Endothelial cell of umbilical vein (primary cell): ENCODE measurements at regions not wholly inside any gene's neighbourhood (a gene's known extent, or its start where the extent isn't known, plus 50 kb on each side); places are given as distances from the start of the nearest gene placed in this dataset.

ENCODE experiments used
- BruUV-seq: library from RNA; stranded (reverse); fragments of 400-500 nt; replicated peaks from 2 replicates; lab custom pipeline; 2021; lab: Mats Ljungman, UMichigan
- CTCF ChIA-PET: fragments of 300-600, 350-600 bp; sonication (Branson Sonifier 250); formaldehyde crosslinking; loops from one replicate; lab custom pipeline; 2021; ENCODE audit warnings: antibody characterized with exemption, inconsistent platforms; lab: Charles Lee
- POLR2A ChIA-PET: fragments of 300-600, 350-600 bp; sonication (Branson Sonifier 250); formaldehyde crosslinking; loops from one replicate; lab custom pipeline; 2021; ENCODE audit warnings: antibody characterized with exemption, inconsistent platforms; lab: Charles Lee
- DNase-seq: peaks from one replicate; pipeline ENCODE4 v3.0.0-alpha.2; 2011; ENCODE audit warnings: low read depth, low spot score
- FAIRE-seq: peaks from 2 replicates; lab custom pipeline; 2011; peaks lifted over from hg19 to GRCh38; lab: Jason Lieb, UNC
- H2AFZ ChIP-seq: 2 replicates; pipeline ENCODE4 v1.6.0; 2012; ENCODE audit warnings: low read depth, low read length, control low read depth, inconsistent platforms
- H3K27ac ChIP-seq: 2 replicates; pipeline ENCODE4 v1.5.1; 2011; ENCODE audit warnings: low read depth, mild to moderate bottlenecking, control low read depth, low read length, moderate library complexity; ENCODE audit not compliant: insufficient read depth
- H3K27me3 ChIP-seq, 2 experiments: 2 replicates each; pipeline versions ENCODE4 v1.6.0 to v1.6.1; 2011; ENCODE audit warnings: low read length in 2 of 2, mixed read lengths in 1 of 2; ENCODE audit not compliant: control insufficient read depth in 2 of 2, insufficient read depth in 2 of 2
- H3K36me3 ChIP-seq, 2 experiments: 2 replicates in 1 of 2; 3 replicates in 1 of 2; pipeline ENCODE4 v1.5.1; 2011; ENCODE audit warnings: low read length in 2 of 2, mild to moderate bottlenecking in 1 of 2, moderate library complexity in 1 of 2; ENCODE audit not compliant: control insufficient read depth in 2 of 2, insufficient read depth in 2 of 2; ENCODE audit errors: extremely low read depth in 1 of 2
- H3K4me1 ChIP-seq: 3 replicates; pipeline ENCODE4 v1.5.1; 2011; ENCODE audit warnings: mild to moderate bottlenecking, low read length; ENCODE audit not compliant: control insufficient read depth, insufficient read depth; ENCODE audit errors: extremely low read depth
- H3K4me2 ChIP-seq: 2 replicates; pipeline ENCODE4 v1.6.1; 2011; ENCODE audit warnings: low read length, control low read depth, mixed read lengths; ENCODE audit not compliant: insufficient read depth
- H3K4me3 ChIP-seq, 3 experiments: fragments of 200-600 bp in 1 of 3; sonication (generic), shearing (Covaris generic) in 1 of 3; replicated peaks in 1 of 3; 2 replicates each; pipeline ENCODE4 v1.5.1; 2011 to 2016; ENCODE audit warnings: control low read depth in 3 of 3, low read length in 3 of 3, mild to moderate bottlenecking in 2 of 3, inconsistent platforms in 1 of 3, low read depth in 1 of 3, moderate library complexity in 1 of 3; ENCODE audit not compliant: insufficient read depth in 1 of 3
- H3K79me2 ChIP-seq: 2 replicates; pipeline ENCODE4 v1.6.0; 2012; ENCODE audit warnings: low read length, inconsistent platforms; ENCODE audit not compliant: control insufficient read depth, insufficient read depth
- H3K9ac ChIP-seq: replicated peaks from 2 replicates; pipeline ENCODE3; 2011; ENCODE audit warnings: low read length, control low read depth; ENCODE audit not compliant: insufficient read depth; ENCODE audit errors: extremely low read depth
- H3K9me1 ChIP-seq: replicated peaks from 3 replicates; pipeline ENCODE4 v1.6.0; 2011; ENCODE audit warnings: mild to moderate bottlenecking, low read length; ENCODE audit not compliant: control insufficient read depth, insufficient read depth; ENCODE audit errors: extremely low read depth
- H3K9me3 ChIP-seq: replicated peaks from 2 replicates; pipeline ENCODE4 v1.5.1; 2012; ENCODE audit warnings: low read length, inconsistent platforms; ENCODE audit not compliant: control insufficient read depth, insufficient read depth
- H4K20me1 ChIP-seq: replicated peaks from 2 replicates; pipeline ENCODE3; 2011; ENCODE audit warnings: mild to moderate bottlenecking, low read length; ENCODE audit not compliant: control insufficient read depth, insufficient read depth; ENCODE audit errors: extremely low read depth
- CTCF ChIP-seq, 2 donors: IDR thresholded peaks; 1 replicate in 1 of 2; 2 replicates in 1 of 2; pipeline ENCODE4 v1.5.1; 2011; ENCODE audit warnings: low read length in 2 of 2, mild to moderate bottlenecking in 2 of 2, moderate library complexity in 2 of 2, control low read depth in 1 of 2, inconsistent platforms in 1 of 2, low read depth in 1 of 2; ENCODE audit not compliant: insufficient read depth in 1 of 2; ENCODE audit errors: extremely low read depth in 1 of 2
- EZH2 ChIP-seq: IDR thresholded peaks from 2 replicates; pipeline ENCODE4 v1.6.1; 2012; ENCODE audit warnings: borderline replicate concordance, low read depth, mild to moderate bottlenecking, moderate library complexity, low read length, inconsistent platforms; ENCODE audit not compliant: severe bottlenecking
- FOS ChIP-seq: IDR thresholded peaks from 2 replicates; pipeline ENCODE4 v1.6.1; 2011; ENCODE audit warnings: mild to moderate bottlenecking, low read length, moderate library complexity, borderline replicate concordance; ENCODE audit not compliant: insufficient read depth
- GATA2 ChIP-seq: IDR thresholded peaks from 2 replicates; pipeline ENCODE4 v1.7.0; 2011; ENCODE audit warnings: low read depth, mild to moderate bottlenecking, moderate library complexity, mixed read lengths, low read length; ENCODE audit not compliant: insufficient read length, insufficient read depth
- JUN ChIP-seq: IDR thresholded peaks from 2 replicates; pipeline ENCODE4 v1.6.1; 2011; ENCODE audit warnings: borderline replicate concordance, low read depth; ENCODE audit not compliant: insufficient read length, insufficient read depth
- MYC ChIP-seq: IDR thresholded peaks from one replicate; pipeline ENCODE4 v1.6.1; 2011; ENCODE audit warnings: mild to moderate bottlenecking, low read depth, low read length
- POLR2A ChIP-seq: IDR thresholded peaks from 2 replicates; pipeline ENCODE4 v1.6.1; 2012; ENCODE audit warnings: low read depth, mild to moderate bottlenecking, control low read depth, low read length
- POLR2AphosphoS5 ChIP-seq: IDR thresholded peaks from 2 replicates; pipeline ENCODE4 v1.6.1; 2012; ENCODE audit warnings: low read depth, mild to moderate bottlenecking, control low read depth, low read length, moderate library complexity; ENCODE audit not compliant: insufficient read depth
- dilution Hi-C: fragments of 300-500 bp; cut with MboI; formaldehyde crosslinking; loops from one replicate; pipeline ENCODE4 v1.15.0; 2019; ENCODE audit warnings: low sequenced_read_pairs; ENCODE audit not compliant: extremely low pct_ligation_motif_present
- intact Hi-C: fragments of 100-400 bp; cut with micrococcal nuclease; formaldehyde crosslinking; loops from one replicate; pipeline ENCODE4 v1.10.0; 2022
- TF ChIP-seq, protein P1 (sequence below): IDR thresholded peaks from 2 replicates; pipeline ENCODE4 v1.6.1; 2011; ENCODE audit not compliant: insufficient read depth, insufficient read length

DNA sequence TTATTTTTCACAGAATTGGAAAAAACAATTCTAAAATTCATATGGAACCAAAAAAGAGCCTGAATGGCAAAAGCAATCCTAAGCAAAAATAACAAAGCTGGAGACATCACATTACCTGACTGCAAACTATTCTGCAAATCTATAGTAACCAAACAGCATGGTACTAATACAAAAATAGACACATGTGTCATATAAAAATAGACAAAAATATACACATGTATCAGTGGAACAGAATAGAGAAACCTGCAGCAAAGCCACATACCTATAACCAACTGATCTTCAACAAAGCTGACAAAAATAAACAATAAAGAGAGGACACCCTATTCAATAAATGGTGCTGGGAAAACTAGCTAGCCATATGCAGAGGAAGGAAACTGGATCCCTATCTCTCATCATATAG lies 259.6 kb downstream of the IGSF11 start:
- BruUV-seq, result no TSS peak
- Histone ChIP-seq H3K36me3 (no peaks in the 10 kb centered on the region), H2AFZ (no peak overlapping the region), H3K9me3 (no peaks in the 10 kb centered on the region), H3K27me3 (no peaks in the 10 kb centered on the region), H3K9me1 (no peaks in the 10 kb centered on the region), H3K4me3 (no peak overlapping the region), H3K79me2 (no peaks in the 10 kb centered on the region), H3K9ac (no peak overlapping the region), H4K20me1 (no peaks in the 10 kb centered on the region), H3K4me2 (no peak overlapping the region), H3K27ac (no peak overlapping the region), H3K4me1 (no peaks in the 10 kb centered on the region)
- intact Hi-C loops, result no loop called here
- TF ChIP-seq POLR2AphosphoS5, result no peak
- TF ChIP-seq, protein P1, sequence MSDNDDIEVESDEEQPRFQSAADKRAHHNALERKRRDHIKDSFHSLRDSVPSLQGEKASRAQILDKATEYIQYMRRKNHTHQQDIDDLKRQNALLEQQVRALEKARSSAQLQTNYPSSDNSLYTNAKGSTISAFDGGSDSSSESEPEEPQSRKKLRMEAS, result no peak
- TF ChIP-seq JUN, result no peak
- no peak for TF ChIP-seq EZH2
- DNase-seq (no peak), FAIRE-seq (no peak)
- CTCF ChIA-PET, result no interaction called here
- dilution Hi-C loops, result no loop called here
- POLR2A ChIA-PET, result no interaction called here

- intact Hi-C loops, result no loop called here
- Histone ChIP-seq H2AFZ (no peak overlapping the region), H3K4me3 (no peak overlapping the region), H3K79me2 (no peaks in the 10 kb centered on the region), H3K9me1 (no peaks in the 10 kb centered on the region), H4K20me1 (no peaks in the 10 kb centered on the region), H3K27ac (no peak overlapping the region), H3K9ac (no peak overlapping the region), H3K4me2 (no peak overlapping the region), H3K9me3 (no peaks in the 10 kb centered on the region), H3K36me3 (no peaks in the 10 kb centered on the region), H3K4me1 (no peaks in the 10 kb centered on the region), H3K27me3 (no peaks in the 10 kb centered on the region)
- no peak for DNase-seq
- FAIRE-seq, result no peak
- CTCF ChIA-PET, result no interaction called here
- dilution Hi-C loops, result no loop called here
- POLR2A ChIA-PET, result no interaction called here
- TF ChIP-seq FOS, result no peak
- TF ChIP-seq POLR2AphosphoS5, result no peak
- TF ChIP-seq, protein P1, result no peak
- TF ChIP-seq POLR2A, result no peak
- TF ChIP-seq GATA2, result no peak
- no peak for TF ChIP-seq CTCF (IDR thresholded peaks at IDR 0.05; ENCODE audit: extremely low read depth in 1 of 2, insufficient read depth in 1 of 2, low read depth in 1 of 2, low read length in 2 of 2)
- no peak for TF ChIP-seq MYC
- TF ChIP-seq JUN, result no peak
- TF ChIP-seq EZH2, result no peak
- BruUV-seq, result no TSS peak
These were observed 256.4 kb downstream of the IGSF11 start for GRCh38 chr3:118778201-118778600.
